DLD1 (cell line): ENCODE measurements at regions not wholly inside any gene's neighbourhood (a gene's known extent, or its start where the extent isn't known, plus 50 kb on each side); places are given as distances from the start of the nearest gene placed in this dataset.
"Not testable (repeated sequence)": the region's sequence is repeated elsewhere in the genome, so short reads cannot be mapped to it uniquely, and the experiment has no call there.

ENCODE experiments used
- in situ Hi-C: cut with HindIII; loops from 2 replicates; pipeline ENCODE4 v1.10.0; 2017; ENCODE audit warnings: low sequenced_read_pairs

- in situ Hi-C loops: no loop called here
Measured at GRCh38 chr20:40954521-40955165, 74.0 kb upstream of the TOP1 start.

- in situ Hi-C loops: no loop called here
Measured at GRCh38 chr20:40955326-40955725, 73.3 kb upstream of the TOP1 start.

GRCh38 chr20:40955826-40956225 is 72.8 kb upstream of the TOP1 start:
- in situ Hi-C loops: not testable (repeated sequence)

GRCh38 chr20:40956542-40957264 is 71.9 kb upstream of the TOP1 start:
- in situ Hi-C loops: no loop called here

- in situ Hi-C loops: no loop called here
Measured at GRCh38 chr20:40957265-40957760, 71.3 kb upstream of the TOP1 start.

- in situ Hi-C loops: no loop called here
Measured at GRCh38 chr20:40958598-40958997, 70.0 kb upstream of the TOP1 start.

- in situ Hi-C loops: no loop called here
Measured at GRCh38 chr20:40959325-40960092, 69.1 kb upstream of the TOP1 start.

GRCh38 chr20:40960101-40960500 is 68.5 kb upstream of the TOP1 start:
- in situ Hi-C loops: no loop called here

- in situ Hi-C loops: no loop called here
Measured at GRCh38 chr20:40960521-40960956, 68.1 kb upstream of the TOP1 start.

GRCh38 chr20:40961176-40961575 is 67.4 kb upstream of the TOP1 start:
- in situ Hi-C loops: no loop called here

GRCh38 chr20:40961686-40962640 is 66.7 kb upstream of the TOP1 start:
- in situ Hi-C loops: no loop called here

- in situ Hi-C loops: no loop called here
Measured at GRCh38 chr20:40962733-40963504, 65.7 kb upstream of the TOP1 start.

GRCh38 chr20:40963505-40963845 is 65.1 kb upstream of the TOP1 start:
- in situ Hi-C loops: no loop called here

GRCh38 chr20:40965671-40966070 is 63.0 kb upstream of the TOP1 start:
- in situ Hi-C loops: no loop called here

GRCh38 chr20:40966103-40966502 is 62.5 kb upstream of the TOP1 start:
- in situ Hi-C loops: no loop called here

GRCh38 chr20:40966516-40967185 is 62.0 kb upstream of the TOP1 start:
- in situ Hi-C loops: no loop called here

GRCh38 chr20:40967700-40968099 is 60.9 kb upstream of the TOP1 start:
- in situ Hi-C loops: no loop called here

GRCh38 chr20:40968816-40969562 is 59.6 kb upstream of the TOP1 start:
- in situ Hi-C loops: not testable (repeated sequence)

- in situ Hi-C loops: no loop called here
Measured at GRCh38 chr20:40970218-40970617, 58.4 kb upstream of the TOP1 start.
